ENCODE measurements at regions not wholly inside any gene's neighbourhood (a gene's known extent, or its start where the extent isn't known, plus 50 kb on each side); places are given as distances from the start of the nearest gene placed in this dataset.

GRCh38 chr3:43159131-43159875 is 53.4 kb upstream of the POMGNT2 start:
- no peak overlapping the region for H3K27ac ChIP-seq (ENCODE audit: low read depth, low read length)
- no peaks in the 10 kb centered on the region for H3K36me3 ChIP-seq (ENCODE audit: control insufficient read depth in 5 of 5, insufficient read depth in 5 of 5, low read length in 5 of 5)
- peaks cover 8 to 18% (median 14%) of the 10 kb centered on the region in 5 donors for H3K4me1 ChIP-seq (ENCODE audit: control insufficient read depth in 5 of 5, insufficient read depth in 5 of 5, low read length in 5 of 5)
- H3K27me3 ChIP-seq (ENCODE audit: control insufficient read depth in 5 of 5, insufficient read depth in 4 of 5, low read length in 5 of 5), result no peaks in the 10 kb centered on the region
- H3K9me3 ChIP-seq (ENCODE audit: control insufficient read depth in 5 of 5, low read length in 5 of 5), result no peaks in the 10 kb centered on the region
- H3K9ac ChIP-seq (ENCODE audit: low read length in 5 of 5), result no peak overlapping the region
- no peak overlapping the region for H3K4me3 ChIP-seq (ENCODE audit: low read depth in 1 of 5, low read length in 5 of 5)

GRCh38 chr3:43156812-43157455 is 51.1 kb upstream of the POMGNT2 start:
- Histone ChIP-seq H3K27ac (ENCODE audit: low read depth, low read length) (no peak overlapping the region), H3K36me3 (ENCODE audit: control insufficient read depth in 5 of 5, insufficient read depth in 5 of 5, low read length in 5 of 5) (no peaks in the 10 kb centered on the region), H3K4me1 (ENCODE audit: control insufficient read depth in 5 of 5, insufficient read depth in 5 of 5, low read length in 5 of 5) (peaks cover under 1 to 16% (median 15%) of the 10 kb centered on the region in 5 donors), H3K9ac (ENCODE audit: low read length in 5 of 5) (no peak overlapping the region), H3K27me3 (ENCODE audit: control insufficient read depth in 5 of 5, insufficient read depth in 4 of 5, low read length in 5 of 5) (no peaks in the 10 kb centered on the region), H3K4me3 (ENCODE audit: low read depth in 1 of 5, low read length in 5 of 5) (no peak overlapping the region), H3K9me3 (ENCODE audit: control insufficient read depth in 5 of 5, low read length in 5 of 5) (no peaks in the 10 kb centered on the region)

- no peak overlapping the region for H3K27ac ChIP-seq (ENCODE audit: low read depth, low read length)
- H3K9ac ChIP-seq (ENCODE audit: low read length in 5 of 5), result no peak overlapping the region
Measured at GRCh38 chr3:43155464-43156121, 49.7 kb upstream of the POMGNT2 start.

More at GRCh38 chr3:43155464-43156121, 49.7 kb upstream of the POMGNT2 start:
- Histone ChIP-seq H3K4me3 (ENCODE audit: low read depth in 1 of 5, low read length in 5 of 5) (no peak overlapping the region), H3K4me1 (ENCODE audit: control insufficient read depth in 5 of 5, insufficient read depth in 5 of 5, low read length in 5 of 5) (peaks cover 0 to 15% (median 14%) of the 10 kb centered on the region in 5 donors), H3K27me3 (ENCODE audit: control insufficient read depth in 5 of 5, insufficient read depth in 4 of 5, low read length in 5 of 5) (no peaks in the 10 kb centered on the region), H3K36me3 (ENCODE audit: control insufficient read depth in 5 of 5, insufficient read depth in 5 of 5, low read length in 5 of 5) (no peaks in the 10 kb centered on the region), H3K9me3 (ENCODE audit: control insufficient read depth in 5 of 5, low read length in 5 of 5) (no peaks in the 10 kb centered on the region)

Measured in subcutaneous abdominal adipose tissue (tissue), 5 donors.